ENCODE measurements at regions not wholly inside any gene's neighbourhood (a gene's known extent, or its start where the extent isn't known, plus 50 kb on each side); places are given as distances from the start of the nearest gene placed in this dataset.

DNA sequence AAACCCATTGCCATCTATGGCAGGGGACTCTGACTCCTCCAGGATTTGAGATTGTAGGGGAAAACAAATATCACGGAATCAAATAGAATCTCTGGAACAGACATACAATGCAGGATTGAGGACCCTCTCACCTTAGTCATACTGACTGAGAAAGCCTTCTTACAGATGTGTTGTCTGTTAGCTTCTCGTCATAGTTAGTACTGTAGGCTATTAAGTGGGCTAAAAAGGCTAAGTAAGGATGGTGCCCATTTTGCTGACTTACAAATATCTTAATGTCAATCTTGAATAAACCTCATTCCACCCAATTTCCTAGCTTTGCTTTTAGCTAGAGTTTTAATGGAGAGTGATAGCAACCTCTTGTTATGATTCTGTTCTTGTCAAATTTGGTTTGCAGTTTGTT lies 352.4 kb downstream of the QKI start:
- H3K4me3 ChIP-seq (replicated peaks; ENCODE audit: low read depth, low read length) = no peak overlapping the region
- DNase-seq (ENCODE audit: extremely low read depth, low read depth) = no peak
- no peak for TF ChIP-seq CTCF (IDR thresholded peaks at IDR 0.05; ENCODE audit: low read depth, low read length, missing control alignments)

GRCh38 chr6:163765335-163765734 lies 350.8 kb downstream of the QKI start:
- no peak for DNase-seq (ENCODE audit: extremely low read depth, low read depth)
- TF ChIP-seq CTCF (IDR thresholded peaks at IDR 0.05; ENCODE audit: low read depth, low read length, missing control alignments) = no peak
- H3K4me3 ChIP-seq (replicated peaks; ENCODE audit: low read depth, low read length) = no peak overlapping the region

DNA sequence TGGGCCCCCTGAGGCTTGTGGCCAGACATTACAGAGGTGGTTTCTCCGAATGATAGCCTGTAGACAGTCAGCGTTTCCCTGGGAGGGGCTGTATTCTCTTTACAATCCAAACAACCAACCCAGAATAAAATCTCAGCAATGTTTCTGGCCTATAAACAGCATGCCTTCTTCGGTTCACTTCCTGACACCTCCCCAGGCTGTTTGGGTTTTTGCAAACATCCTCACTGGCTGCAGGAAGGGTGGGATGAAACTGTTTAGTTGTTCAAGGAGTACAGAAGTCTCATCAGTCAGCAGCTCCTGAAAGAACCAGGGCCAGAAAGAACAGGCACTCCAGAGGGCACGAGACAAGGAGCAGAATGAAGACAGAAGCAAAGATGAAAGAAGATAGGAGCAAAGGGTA lies 350.0 kb downstream of the QKI start:
- no peak overlapping the region for H3K4me3 ChIP-seq (replicated peaks; ENCODE audit: low read depth, low read length)
- no peak for TF ChIP-seq CTCF (IDR thresholded peaks at IDR 0.05; ENCODE audit: low read depth, low read length, missing control alignments)
- DNase-seq (ENCODE audit: extremely low read depth, low read depth) = no peak

GRCh38 chr6:163761481-163761880 lies 347.0 kb downstream of the QKI start:
- DNase-seq (ENCODE audit: extremely low read depth, low read depth) = no peak
- TF ChIP-seq CTCF (IDR thresholded peaks at IDR 0.05; ENCODE audit: low read depth, low read length, missing control alignments) = no peak
- H3K4me3 ChIP-seq (replicated peaks; ENCODE audit: low read depth, low read length) = no peak overlapping the region

DNA sequence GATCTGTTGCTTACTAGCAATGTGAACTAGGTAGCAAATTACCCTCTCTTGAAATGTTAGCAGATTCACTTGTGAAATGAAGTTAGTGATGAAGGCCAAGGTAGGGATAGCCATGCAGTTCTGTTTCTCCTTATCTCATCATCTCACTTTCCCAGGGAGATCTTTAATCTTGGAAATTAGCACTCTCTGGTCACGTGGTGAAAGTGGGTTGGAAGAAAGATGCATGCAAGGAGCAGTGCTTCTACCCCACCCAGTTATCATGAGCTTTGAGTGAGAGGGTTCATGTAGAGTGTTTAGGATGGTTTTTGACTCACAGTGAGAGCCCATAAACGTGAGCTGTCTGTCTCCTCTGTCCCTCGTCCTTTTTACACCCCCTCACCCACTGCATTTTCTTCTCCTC lies 346.3 kb downstream of the QKI start:
- no peak overlapping the region for H3K4me3 ChIP-seq (replicated peaks; ENCODE audit: low read depth, low read length)
- DNase-seq (ENCODE audit: extremely low read depth, low read depth) = no peak
- TF ChIP-seq CTCF (IDR thresholded peaks at IDR 0.05; ENCODE audit: low read depth, low read length, missing control alignments) = no peak

GRCh38 chr6:163759542-163759941 lies 345.0 kb downstream of the QKI start:
- no peak for DNase-seq (ENCODE audit: extremely low read depth, low read depth)
- H3K4me3 ChIP-seq (replicated peaks; ENCODE audit: low read depth, low read length) = no peak overlapping the region
- TF ChIP-seq CTCF (IDR thresholded peaks at IDR 0.05; ENCODE audit: low read depth, low read length, missing control alignments) = no peak

- TF ChIP-seq CTCF (IDR thresholded peaks at IDR 0.05; ENCODE audit: low read depth, low read length, missing control alignments) = no peak
Measured at GRCh38 chr6:163757520-163757919, 343.0 kb downstream of the QKI start.

More at GRCh38 chr6:163757520-163757919, 343.0 kb downstream of the QKI start:
- DNase-seq (ENCODE audit: extremely low read depth, low read depth) = no peak
- H3K4me3 ChIP-seq (replicated peaks; ENCODE audit: low read depth, low read length) = no peak overlapping the region

Data from HFF-Myc (cell line).